HG03108 (cell line): ENCODE measurements at regions not wholly inside any gene's neighbourhood (a gene's known extent, or its start where the extent isn't known, plus 50 kb on each side); places are given as distances from the start of the nearest gene placed in this dataset.

Source experiments
- ATAC-seq: cut with Tn5 transposase; IDR thresholded peaks from one replicate; pipeline ENCODE4 v1.9.1; 2021; ENCODE audit warnings: moderate library complexity; ENCODE audit not compliant: unreplicated experiment

GRCh38 chr2:2812117-2812516 is 481.0 kb upstream of the MYT1L start:
- ATAC-seq, result no peak

DNA sequence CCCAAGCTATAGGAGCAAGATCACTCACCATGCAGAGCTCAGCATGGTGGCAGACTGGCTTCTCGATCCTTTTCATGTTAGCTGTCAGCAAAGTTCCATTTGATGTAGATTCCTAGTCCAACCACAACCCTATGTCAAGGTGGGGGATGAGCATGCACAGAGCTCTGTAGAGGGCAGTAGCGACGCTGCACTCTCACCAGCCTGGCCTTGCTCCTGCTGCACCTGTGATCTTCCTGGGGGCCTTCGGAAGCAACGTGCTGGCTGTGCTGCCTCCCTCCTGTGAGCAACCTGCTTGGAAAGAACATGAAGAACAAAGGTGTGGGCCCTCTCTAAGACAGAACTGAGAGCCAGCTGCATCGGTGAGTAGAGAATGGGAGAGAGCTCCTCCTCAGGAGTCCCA is 479.4 kb upstream of the MYT1L start:
- ATAC-seq, result no peak

- no peak for ATAC-seq
Measured at GRCh38 chr2:2809771-2810170, 478.7 kb upstream of the MYT1L start.

DNA sequence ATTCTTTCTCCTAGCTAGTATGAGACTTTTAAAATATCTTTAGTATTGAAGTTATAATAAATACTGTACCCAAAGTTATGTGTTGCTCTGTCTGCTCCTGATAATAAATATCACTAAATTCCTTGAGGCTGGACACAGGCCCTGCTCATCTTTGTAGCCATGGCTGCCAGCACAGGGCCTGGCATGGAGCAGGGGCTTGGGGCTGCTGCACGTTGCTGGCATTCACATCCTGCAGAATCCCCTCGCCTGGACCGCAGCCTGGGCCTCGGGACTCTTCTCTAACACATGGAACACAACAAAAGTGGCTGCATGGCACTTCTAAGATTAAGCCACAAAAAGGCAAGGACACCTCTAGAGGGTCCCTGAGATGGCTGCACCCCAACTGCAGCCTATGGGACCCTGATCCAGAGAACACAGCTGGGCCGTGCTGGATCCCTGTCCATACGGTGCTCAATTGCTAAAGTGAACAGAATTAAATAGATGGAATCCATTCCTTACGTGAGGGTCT is 477.5 kb upstream of the MYT1L start:
- ATAC-seq, result no peak

DNA sequence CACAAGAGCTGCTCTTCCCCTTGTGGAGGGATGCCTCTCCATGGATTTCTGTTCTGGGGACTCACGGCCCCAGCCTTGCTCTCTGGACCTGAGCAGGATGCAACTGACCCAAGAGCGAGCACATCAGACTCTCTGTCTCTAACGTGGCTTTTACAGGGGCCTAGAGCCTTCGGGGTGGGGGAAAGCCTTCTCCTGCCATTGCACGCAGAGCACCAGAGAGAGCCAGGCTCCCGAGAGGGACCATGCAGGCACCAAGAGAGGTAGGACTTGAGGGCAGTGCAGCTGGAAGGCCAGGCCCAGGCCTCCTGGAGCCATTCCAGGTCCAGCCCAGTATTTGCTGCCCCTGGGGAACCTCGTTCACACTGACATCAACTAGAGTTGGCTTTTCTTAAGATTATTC is 475.6 kb upstream of the MYT1L start:
- ATAC-seq, result no peak

DNA sequence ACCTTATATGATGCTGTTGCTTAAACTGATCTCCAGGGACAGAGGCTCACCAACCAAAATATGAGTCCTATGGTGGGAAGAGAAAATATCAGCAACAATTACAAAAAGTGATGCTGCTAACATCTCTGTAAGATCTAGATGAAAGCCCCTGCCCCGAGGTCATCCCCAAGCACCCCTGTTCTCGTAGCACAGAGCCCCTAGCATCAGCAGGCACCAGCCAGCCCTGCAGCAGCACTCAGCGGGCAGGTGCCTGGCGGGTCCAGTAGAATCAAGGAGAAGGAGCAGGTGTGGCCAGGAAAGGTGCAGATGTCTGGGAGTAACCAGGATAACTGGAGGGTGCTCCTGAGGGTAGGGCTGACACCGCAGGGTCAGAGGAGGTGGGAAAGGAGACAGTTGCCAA is 474.2 kb upstream of the MYT1L start:
- no peak for ATAC-seq

GRCh38 chr2:2804528-2804927 is 473.5 kb upstream of the MYT1L start:
- ATAC-seq, result no peak

GRCh38 chr2:2801458-2801857 is 470.4 kb upstream of the MYT1L start:
- ATAC-seq, result no peak

- ATAC-seq, result no peak
Measured at GRCh38 chr2:2800697-2801096, 469.6 kb upstream of the MYT1L start.

DNA sequence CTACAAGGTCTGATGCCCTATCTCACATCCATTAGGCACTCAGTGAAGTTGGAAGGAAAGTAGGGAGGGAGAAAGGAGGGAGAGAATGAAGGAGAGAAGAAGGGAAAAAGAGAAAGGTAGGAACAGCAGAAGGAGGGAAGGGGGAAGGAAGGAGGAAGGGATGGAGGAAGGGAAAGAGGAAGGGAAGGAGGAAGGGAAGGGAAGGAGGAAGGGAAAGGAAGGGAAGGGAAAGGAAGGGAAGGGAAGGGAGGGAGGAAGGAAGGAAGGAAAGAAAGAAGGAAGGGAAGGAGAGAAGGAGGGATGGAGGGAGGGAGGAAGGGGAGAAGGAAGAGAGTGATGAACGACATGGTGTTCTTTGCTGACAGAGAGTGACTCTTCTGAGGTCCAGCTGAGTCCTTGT is 468.9 kb upstream of the MYT1L start:
- no peak for ATAC-seq

- ATAC-seq, result no peak
Measured at GRCh38 chr2:2799151-2799697, 468.1 kb upstream of the MYT1L start.

GRCh38 chr2:2798337-2798736 is 467.3 kb upstream of the MYT1L start:
- no peak for ATAC-seq

DNA sequence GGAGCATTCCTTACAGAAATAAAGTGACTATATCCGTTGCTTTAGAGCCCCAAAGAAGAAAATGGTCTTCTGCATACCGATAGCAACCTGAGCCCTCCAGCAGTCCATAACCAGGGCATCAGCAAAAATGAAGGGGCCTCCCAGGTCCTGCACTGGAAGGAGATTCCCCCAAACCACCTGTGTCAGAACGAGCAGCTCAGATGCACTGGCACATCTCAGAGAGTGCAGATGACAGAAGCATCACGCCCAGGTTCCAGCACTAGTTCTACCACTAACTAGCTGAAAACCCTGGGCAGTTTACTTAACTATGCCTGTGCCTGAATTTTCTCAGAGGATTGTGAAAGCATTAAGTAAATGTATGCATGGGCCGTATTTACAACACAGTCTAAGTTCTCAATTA is 466.7 kb upstream of the MYT1L start:
- no peak for ATAC-seq

- no peak for ATAC-seq
Measured at GRCh38 chr2:2796207-2796606, 465.1 kb upstream of the MYT1L start.

GRCh38 chr2:2795438-2796091 is 464.5 kb upstream of the MYT1L start:
- no peak for ATAC-seq

DNA sequence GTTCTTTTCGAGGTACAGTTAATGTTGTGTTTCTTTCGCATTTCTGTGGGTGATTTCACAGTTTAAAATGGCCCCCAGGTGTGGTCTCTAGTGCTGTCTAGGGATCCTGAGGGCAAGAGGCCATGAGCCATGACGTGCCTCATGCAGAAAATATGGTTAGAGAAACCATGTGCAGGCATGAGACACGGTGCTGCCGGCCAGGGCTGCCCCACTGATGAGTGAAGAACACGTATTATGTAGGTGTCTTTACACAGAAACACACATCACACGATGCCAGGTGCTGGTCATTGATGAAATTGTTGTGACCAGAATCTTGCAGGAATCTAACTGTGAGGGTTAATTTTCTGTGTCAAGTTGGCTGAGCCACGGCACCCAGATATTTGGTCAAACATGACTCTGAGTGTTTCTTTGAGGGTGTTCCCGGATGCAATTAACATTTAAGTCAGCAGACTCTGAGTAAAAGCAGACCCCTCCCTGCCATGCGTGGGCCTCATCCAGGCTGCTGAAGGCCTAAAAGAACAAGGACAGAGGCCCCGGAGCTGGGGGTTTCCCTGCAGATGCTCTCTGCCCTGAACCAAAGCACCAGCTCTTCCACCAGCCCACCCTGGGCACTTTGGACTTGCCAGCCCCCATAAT is 463.0 kb upstream of the MYT1L start:
- ATAC-seq, result no peak

DNA sequence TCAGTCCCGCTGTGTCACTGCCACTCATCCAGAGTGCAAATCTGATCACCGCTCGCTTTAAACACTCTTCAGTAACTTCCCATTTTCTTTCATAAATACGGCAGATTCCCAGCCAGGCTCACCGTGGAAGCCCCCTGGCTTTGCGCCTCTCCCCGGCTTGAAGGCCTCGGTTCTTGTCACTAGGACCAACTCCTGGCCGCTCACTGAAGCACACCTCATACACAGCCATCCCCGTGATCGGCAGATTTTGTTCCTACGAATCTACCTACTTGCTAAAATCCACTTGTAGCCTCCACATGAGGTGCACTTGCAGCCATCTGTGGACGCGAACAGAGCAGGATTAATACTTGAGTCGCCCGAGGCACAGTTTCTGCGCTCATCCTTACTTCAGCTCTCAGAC is 462.4 kb upstream of the MYT1L start:
- no peak for ATAC-seq

GRCh38 chr2:2791606-2792005 is 460.5 kb upstream of the MYT1L start:
- no peak for ATAC-seq

DNA sequence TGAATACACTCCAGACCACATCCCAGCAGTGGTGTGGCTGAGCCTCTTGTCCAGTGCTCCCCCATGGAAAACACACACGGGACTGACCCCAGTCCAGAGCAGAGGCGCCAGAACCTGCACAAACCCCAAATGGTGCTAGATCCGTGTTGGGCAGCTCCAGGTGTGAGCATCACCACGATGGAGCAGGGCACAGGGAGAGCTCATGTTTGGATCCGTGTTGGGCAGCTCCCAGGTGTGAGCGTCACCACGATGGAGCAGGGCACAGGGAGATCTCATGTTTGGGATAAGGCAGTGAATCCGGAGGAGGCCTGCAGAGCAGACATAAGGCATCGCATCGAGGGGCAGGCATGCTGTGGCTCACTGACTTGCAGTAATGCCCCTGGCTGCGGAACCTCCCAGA is 460.0 kb upstream of the MYT1L start:
- no peak for ATAC-seq

DNA sequence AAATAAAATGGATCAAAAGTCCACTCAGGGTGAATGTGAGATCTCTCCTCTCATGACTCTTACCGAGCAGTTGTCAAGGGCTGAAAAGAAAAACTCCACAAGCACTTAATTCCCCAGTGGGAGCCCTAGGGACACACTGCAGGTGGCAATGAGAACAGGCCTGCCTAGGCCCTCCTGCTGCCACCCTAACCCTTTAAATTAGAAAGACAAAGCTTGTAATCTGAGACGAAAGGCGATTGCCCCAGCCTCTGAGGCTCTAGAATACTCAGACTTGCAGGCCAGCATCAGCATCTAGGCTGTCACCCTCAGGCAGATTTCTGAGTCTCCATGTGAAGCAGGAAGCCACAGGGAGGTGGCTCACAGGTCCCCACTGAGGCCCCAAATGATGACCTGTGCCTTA is 457.0 kb upstream of the MYT1L start:
- no peak for ATAC-seq

GRCh38 chr2:2787301-2787907 is 456.3 kb upstream of the MYT1L start:
- no peak for ATAC-seq

GRCh38 chr2:2782007-2782406 is 450.9 kb upstream of the MYT1L start:
- ATAC-seq, result no peak
